Karpas-422 (cell line): ENCODE measurements at regions not wholly inside any gene's neighbourhood (a gene's known extent, or its start where the extent isn't known, plus 50 kb on each side); places are given as distances from the start of the nearest gene placed in this dataset.

Experiments used
- DNase-seq: peaks from one replicate; pipeline ENCODE4 v3.0.0-alpha.2; 2015
- H2AFZ ChIP-seq: fragments of 200-600 bp; sonication (generic); 2 replicates; pipeline ENCODE4 v1.6.1; 2014; ENCODE audit warnings: antibody characterized with exemption, low read length, mixed read lengths
- H3K27ac ChIP-seq: fragments of 200-600 bp; sonication (generic); 2 replicates; pipeline ENCODE4 v1.5.1; 2014; ENCODE audit warnings: mild to moderate bottlenecking, low read length, moderate library complexity
- H3K27me3 ChIP-seq: fragments of 200-600 bp; sonication (generic); 2 replicates; pipeline ENCODE4 v1.6.1; 2014; ENCODE audit warnings: low read length, mixed read lengths
- H3K36me3 ChIP-seq: fragments of 200-600 bp; sonication (generic); 2 replicates; pipeline ENCODE4 v1.6.1; 2014; ENCODE audit warnings: low read length, mixed read lengths; ENCODE audit not compliant: insufficient read depth
- H3K4me1 ChIP-seq: fragments of 200-600 bp; sonication (generic); 2 replicates; pipeline ENCODE4 v1.6.1; 2014; ENCODE audit warnings: mild to moderate bottlenecking, low read length, mixed read lengths
- H3K4me2 ChIP-seq: fragments of 200-600 bp; sonication (generic); 2 replicates; pipeline ENCODE4 v1.6.1; 2014; ENCODE audit warnings: low read length, low read depth, mild to moderate bottlenecking; ENCODE audit not compliant: poor library complexity, severe bottlenecking
- H3K4me3 ChIP-seq: fragments of 200-600 bp; sonication (generic); 2 replicates; pipeline ENCODE4 v1.5.1; 2014; ENCODE audit warnings: mild to moderate bottlenecking, antibody characterized with exemption, low read length, mixed read lengths
- H3K79me2 ChIP-seq: fragments of 200-600 bp; sonication (generic); 2 replicates; pipeline ENCODE4 v1.6.1; 2014; ENCODE audit warnings: mild to moderate bottlenecking, low read length, mixed read lengths
- H3K9ac ChIP-seq: fragments of 200-600 bp; sonication (generic); 2 replicates; pipeline ENCODE4 v1.6.0; 2014; ENCODE audit warnings: low read length
- H3K9me2 ChIP-seq: fragments of 200-600 bp; sonication (generic), shearing (Covaris generic); replicated peaks from 2 replicates; pipeline ENCODE4 v1.6.0; 2014; ENCODE audit warnings: mild to moderate bottlenecking, low read length, moderate library complexity; ENCODE audit not compliant: insufficient read depth
- H3K9me3 ChIP-seq: fragments of 300-700, 200-600 bp; sonication (generic); 2 replicates; pipeline ENCODE4 v1.6.1; 2014; ENCODE audit warnings: low read length, mixed read lengths
- H4K20me1 ChIP-seq: fragments of 200-600 bp; sonication (generic); 2 replicates; pipeline ENCODE4 v1.6.1; 2014; ENCODE audit warnings: mild to moderate bottlenecking, antibody characterized with exemption, low read length, low read depth; ENCODE audit not compliant: insufficient read depth

- Histone ChIP-seq H3K4me2 (no peak overlapping the region), H2AFZ (no peak overlapping the region)
Observed at GRCh38 chr4:77385124-77385969, 220.3 kb upstream of the CXCL13 start.

GRCh38 chr4:77393996-77394395 is 211.6 kb upstream of the CXCL13 start:
- no peaks in the 10 kb centered on the region for H3K4me1 ChIP-seq
- H3K4me3 ChIP-seq: no peak overlapping the region
- H3K4me2 ChIP-seq: no peak overlapping the region
- no peaks in the 10 kb centered on the region for H3K79me2 ChIP-seq
- no peaks in the 10 kb centered on the region for H3K27me3 ChIP-seq
- no peaks in the 10 kb centered on the region for H3K9me3 ChIP-seq
- no peaks in the 10 kb centered on the region for H3K36me3 ChIP-seq
- no peak overlapping the region for H2AFZ ChIP-seq
- H4K20me1 ChIP-seq: no peaks in the 10 kb centered on the region
- H3K9me2 ChIP-seq: no peaks in the 10 kb centered on the region
- H3K27ac ChIP-seq: no peak overlapping the region
- no peak for DNase-seq
- no peak overlapping the region for H3K9ac ChIP-seq

More at GRCh38 chr4:77385124-77385969, 220.3 kb upstream of the CXCL13 start:
- Histone ChIP-seq H3K79me2 (no peaks in the 10 kb centered on the region), H3K27me3 (no peaks in the 10 kb centered on the region), H4K20me1 (no peaks in the 10 kb centered on the region), H3K27ac (no peak overlapping the region), H3K36me3 (no peaks in the 10 kb centered on the region), H3K9ac (no peak overlapping the region), H3K4me3 (no peak overlapping the region), H3K9me3 (no peaks in the 10 kb centered on the region), H3K9me2 (no peaks in the 10 kb centered on the region), H3K4me1 (no peaks in the 10 kb centered on the region)
- DNase-seq: peak; percentile 67

- Histone ChIP-seq H2AFZ (no peak overlapping the region), H3K9ac (no peak overlapping the region), H3K36me3 (no peaks in the 10 kb centered on the region), H3K79me2 (no peaks in the 10 kb centered on the region), H3K4me1 (no peaks in the 10 kb centered on the region), H3K9me3 (no peaks in the 10 kb centered on the region), H3K9me2 (no peaks in the 10 kb centered on the region), H3K4me2 (no peak overlapping the region), H4K20me1 (no peaks in the 10 kb centered on the region), H3K27ac (no peak overlapping the region), H3K4me3 (no peak overlapping the region), H3K27me3 (no peaks in the 10 kb centered on the region)
- DNase-seq: no peak
Observed at GRCh38 chr4:77395481-77395880, 210.1 kb upstream of the CXCL13 start.

GRCh38 chr4:77398256-77398655 is 207.4 kb upstream of the CXCL13 start:
- no peaks in the 10 kb centered on the region for H4K20me1 ChIP-seq
- H3K36me3 ChIP-seq: no peaks in the 10 kb centered on the region
- H3K79me2 ChIP-seq: no peaks in the 10 kb centered on the region
- H3K9ac ChIP-seq: no peak overlapping the region
- no peaks in the 10 kb centered on the region for H3K4me1 ChIP-seq
- H3K9me2 ChIP-seq: no peaks in the 10 kb centered on the region
- no peak overlapping the region for H2AFZ ChIP-seq
- H3K9me3 ChIP-seq: no peaks in the 10 kb centered on the region
- no peak overlapping the region for H3K27ac ChIP-seq
- DNase-seq: no peak
- H3K4me2 ChIP-seq: no peak overlapping the region
- H3K27me3 ChIP-seq: no peaks in the 10 kb centered on the region
- H3K4me3 ChIP-seq: no peak overlapping the region

GRCh38 chr4:77399831-77400230 is 205.8 kb upstream of the CXCL13 start:
- no peak overlapping the region for H3K4me2 ChIP-seq
- no peaks in the 10 kb centered on the region for H3K9me2 ChIP-seq
- H2AFZ ChIP-seq: no peak overlapping the region
- no peaks in the 10 kb centered on the region for H3K36me3 ChIP-seq
- H3K27ac ChIP-seq: no peak overlapping the region
- no peaks in the 10 kb centered on the region for H3K4me1 ChIP-seq
- H3K79me2 ChIP-seq: no peaks in the 10 kb centered on the region
- DNase-seq: no peak
- H3K4me3 ChIP-seq: no peak overlapping the region
- H3K9me3 ChIP-seq: no peaks in the 10 kb centered on the region
- no peaks in the 10 kb centered on the region for H3K27me3 ChIP-seq
- no peaks in the 10 kb centered on the region for H4K20me1 ChIP-seq
- H3K9ac ChIP-seq: no peak overlapping the region

- H3K4me2 ChIP-seq: no peak overlapping the region
Observed at GRCh38 chr4:77413766-77414165, 191.9 kb upstream of the CXCL13 start.

GRCh38 chr4:77415689-77416088 is 189.9 kb upstream of the CXCL13 start:
- Histone ChIP-seq H3K4me2 (no peak overlapping the region), H3K36me3 (no peaks in the 10 kb centered on the region), H3K27ac (no peak overlapping the region), H3K9ac (no peak overlapping the region), H3K9me2 (no peaks in the 10 kb centered on the region), H3K4me3 (no peak overlapping the region), H3K27me3 (no peaks in the 10 kb centered on the region), H3K79me2 (no peaks in the 10 kb centered on the region), H2AFZ (no peak overlapping the region), H3K9me3 (no peaks in the 10 kb centered on the region), H4K20me1 (no peaks in the 10 kb centered on the region), H3K4me1 (no peaks in the 10 kb centered on the region)
- DNase-seq: no peak

More at GRCh38 chr4:77413766-77414165, 191.9 kb upstream of the CXCL13 start:
- no peaks in the 10 kb centered on the region for H3K79me2 ChIP-seq
- no peaks in the 10 kb centered on the region for H4K20me1 ChIP-seq
- DNase-seq: no peak
- H3K4me1 ChIP-seq: no peaks in the 10 kb centered on the region
- no peak overlapping the region for H3K9ac ChIP-seq
- H3K9me3 ChIP-seq: no peaks in the 10 kb centered on the region
- H3K4me3 ChIP-seq: no peak overlapping the region
- no peaks in the 10 kb centered on the region for H3K9me2 ChIP-seq
- no peak overlapping the region for H3K27ac ChIP-seq
- no peak overlapping the region for H2AFZ ChIP-seq
- no peaks in the 10 kb centered on the region for H3K36me3 ChIP-seq
- no peaks in the 10 kb centered on the region for H3K27me3 ChIP-seq

- H3K4me3 ChIP-seq: no peak overlapping the region
- H4K20me1 ChIP-seq: no peaks in the 10 kb centered on the region
- peak; percentile 58 for DNase-seq
- H3K36me3 ChIP-seq: no peaks in the 10 kb centered on the region
- no peaks in the 10 kb centered on the region for H3K27me3 ChIP-seq
- H3K79me2 ChIP-seq: no peaks in the 10 kb centered on the region
- no peak overlapping the region for H3K4me2 ChIP-seq
- H3K4me1 ChIP-seq: no peaks in the 10 kb centered on the region
- no peak overlapping the region for H3K27ac ChIP-seq
- no peak overlapping the region for H3K9ac ChIP-seq
- no peaks in the 10 kb centered on the region for H3K9me3 ChIP-seq
- no peaks in the 10 kb centered on the region for H3K9me2 ChIP-seq
- no peak overlapping the region for H2AFZ ChIP-seq
Observed at GRCh38 chr4:77418333-77418732, 187.3 kb upstream of the CXCL13 start.
